HCT116 (cell line): ENCODE measurements at regions not wholly inside any gene's neighbourhood (a gene's known extent, or its start where the extent isn't known, plus 50 kb on each side); places are given as distances from the start of the nearest gene placed in this dataset.

Experiments used
- CBX3 ChIP-seq: IDR thresholded peaks from 2 replicates; pipeline ENCODE4 v1.6.1; 2012; ENCODE audit warnings: low read depth
- EZH2 ChIP-seq: fragments of 200-600 bp; sonication (generic); IDR thresholded peaks from 2 replicates; pipeline ENCODE4 v1.6.1; 2017; ENCODE audit warnings: antibody characterized with exemption, mixed run types
- EZH2phosphoT487 ChIP-seq: fragments of 200-600 bp; IDR thresholded peaks from 2 replicates; pipeline ENCODE4 v1.6.1; 2018; ENCODE audit warnings: antibody characterized with exemption, borderline replicate concordance
- POLR2A ChIP-seq: IDR thresholded peaks from 2 replicates; pipeline ENCODE4 v1.7.0; 2011; ENCODE audit warnings: borderline replicate concordance; ENCODE audit not compliant: insufficient read depth, insufficient read length; ENCODE audit errors: extremely low read depth
- SP1 ChIP-seq: IDR thresholded peaks from 2 replicates; pipeline ENCODE4 v1.6.1; 2012; ENCODE audit warnings: low read depth
- ZFX ChIP-seq: fragments of 450-650 bp; IDR thresholded peaks from 2 replicates; pipeline ENCODE4 v1.6.1; 2017
- TF ChIP-seq, protein P1 (sequence below): IDR thresholded peaks from 2 replicates; pipeline ENCODE4 v1.6.1; 2012
- TF ChIP-seq, protein P2 (sequence below), 3 experiments: fragments of 200-600 bp in 1 of 3; sonication (generic) in 1 of 3; IDR thresholded peaks in 2 of 3; conservative IDR thresholded peaks in 1 of 3; 2 replicates each; pipeline ENCODE4 v1.5.1; 2012 to 2017; ENCODE audit warnings: low read depth in 2 of 3, low read length in 2 of 3, antibody characterized with exemption in 1 of 3, borderline replicate concordance in 1 of 3, control low read depth in 1 of 3, mild to moderate bottlenecking in 1 of 3, mixed read lengths in 1 of 3, mixed run types in 1 of 3, moderate library complexity in 1 of 3; ENCODE audit not compliant: insufficient read depth in 1 of 3
- TF ChIP-seq, protein P3 (sequence below): IDR thresholded peaks from 2 replicates; pipeline ENCODE4 v1.6.1; 2012
- TF ChIP-seq, protein P4 (sequence below): IDR thresholded peaks from 2 replicates; pipeline ENCODE4 v1.6.1; 2012; ENCODE audit warnings: low read depth

DNA sequence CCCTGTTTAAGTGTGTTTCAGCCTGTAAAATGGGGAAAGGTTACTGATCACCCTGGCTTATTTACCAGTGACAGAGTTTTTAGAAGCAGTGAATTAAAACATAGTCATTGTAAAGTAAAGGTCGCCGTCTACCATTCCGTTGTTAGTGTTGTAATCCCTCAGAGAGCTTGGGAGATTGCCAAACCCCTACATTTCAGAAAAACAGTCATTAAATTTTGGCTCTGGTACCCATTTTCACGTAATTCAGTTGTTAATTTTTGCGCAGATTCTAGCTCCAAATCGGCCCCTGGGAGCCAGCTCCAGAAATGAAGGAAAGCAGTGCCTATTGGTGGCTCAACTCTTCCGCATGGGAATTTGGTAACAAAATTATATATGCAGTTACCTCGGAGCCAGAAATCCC lies 127.7 kb upstream of the AJAP1 start:
- no peak for TF ChIP-seq EZH2
- TF ChIP-seq, protein P1, sequence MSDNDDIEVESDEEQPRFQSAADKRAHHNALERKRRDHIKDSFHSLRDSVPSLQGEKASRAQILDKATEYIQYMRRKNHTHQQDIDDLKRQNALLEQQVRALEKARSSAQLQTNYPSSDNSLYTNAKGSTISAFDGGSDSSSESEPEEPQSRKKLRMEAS = no peak
- TF ChIP-seq, protein P2, sequence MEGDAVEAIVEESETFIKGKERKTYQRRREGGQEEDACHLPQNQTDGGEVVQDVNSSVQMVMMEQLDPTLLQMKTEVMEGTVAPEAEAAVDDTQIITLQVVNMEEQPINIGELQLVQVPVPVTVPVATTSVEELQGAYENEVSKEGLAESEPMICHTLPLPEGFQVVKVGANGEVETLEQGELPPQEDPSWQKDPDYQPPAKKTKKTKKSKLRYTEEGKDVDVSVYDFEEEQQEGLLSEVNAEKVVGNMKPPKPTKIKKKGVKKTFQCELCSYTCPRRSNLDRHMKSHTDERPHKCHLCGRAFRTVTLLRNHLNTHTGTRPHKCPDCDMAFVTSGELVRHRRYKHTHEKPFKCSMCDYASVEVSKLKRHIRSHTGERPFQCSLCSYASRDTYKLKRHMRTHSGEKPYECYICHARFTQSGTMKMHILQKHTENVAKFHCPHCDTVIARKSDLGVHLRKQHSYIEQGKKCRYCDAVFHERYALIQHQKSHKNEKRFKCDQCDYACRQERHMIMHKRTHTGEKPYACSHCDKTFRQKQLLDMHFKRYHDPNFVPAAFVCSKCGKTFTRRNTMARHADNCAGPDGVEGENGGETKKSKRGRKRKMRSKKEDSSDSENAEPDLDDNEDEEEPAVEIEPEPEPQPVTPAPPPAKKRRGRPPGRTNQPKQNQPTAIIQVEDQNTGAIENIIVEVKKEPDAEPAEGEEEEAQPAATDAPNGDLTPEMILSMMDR (IDR thresholded peaks at IDR 0.05 in 2 of 3, conservative IDR thresholded peaks at IDR 0.05 in 1 of 3; ENCODE audit: borderline replicate concordance in 1 of 3, insufficient read depth in 1 of 3, low read depth in 2 of 3, low read length in 2 of 3) = no peak
- TF ChIP-seq POLR2A = no peak
- no peak for TF ChIP-seq CBX3
- no peak for TF ChIP-seq ZFX
- TF ChIP-seq SP1 = no peak
- no peak for TF ChIP-seq EZH2phosphoT487
- TF ChIP-seq, protein P3, sequence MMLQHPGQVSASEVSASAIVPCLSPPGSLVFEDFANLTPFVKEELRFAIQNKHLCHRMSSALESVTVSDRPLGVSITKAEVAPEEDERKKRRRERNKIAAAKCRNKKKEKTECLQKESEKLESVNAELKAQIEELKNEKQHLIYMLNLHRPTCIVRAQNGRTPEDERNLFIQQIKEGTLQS = no peak
- TF ChIP-seq, protein P4, sequence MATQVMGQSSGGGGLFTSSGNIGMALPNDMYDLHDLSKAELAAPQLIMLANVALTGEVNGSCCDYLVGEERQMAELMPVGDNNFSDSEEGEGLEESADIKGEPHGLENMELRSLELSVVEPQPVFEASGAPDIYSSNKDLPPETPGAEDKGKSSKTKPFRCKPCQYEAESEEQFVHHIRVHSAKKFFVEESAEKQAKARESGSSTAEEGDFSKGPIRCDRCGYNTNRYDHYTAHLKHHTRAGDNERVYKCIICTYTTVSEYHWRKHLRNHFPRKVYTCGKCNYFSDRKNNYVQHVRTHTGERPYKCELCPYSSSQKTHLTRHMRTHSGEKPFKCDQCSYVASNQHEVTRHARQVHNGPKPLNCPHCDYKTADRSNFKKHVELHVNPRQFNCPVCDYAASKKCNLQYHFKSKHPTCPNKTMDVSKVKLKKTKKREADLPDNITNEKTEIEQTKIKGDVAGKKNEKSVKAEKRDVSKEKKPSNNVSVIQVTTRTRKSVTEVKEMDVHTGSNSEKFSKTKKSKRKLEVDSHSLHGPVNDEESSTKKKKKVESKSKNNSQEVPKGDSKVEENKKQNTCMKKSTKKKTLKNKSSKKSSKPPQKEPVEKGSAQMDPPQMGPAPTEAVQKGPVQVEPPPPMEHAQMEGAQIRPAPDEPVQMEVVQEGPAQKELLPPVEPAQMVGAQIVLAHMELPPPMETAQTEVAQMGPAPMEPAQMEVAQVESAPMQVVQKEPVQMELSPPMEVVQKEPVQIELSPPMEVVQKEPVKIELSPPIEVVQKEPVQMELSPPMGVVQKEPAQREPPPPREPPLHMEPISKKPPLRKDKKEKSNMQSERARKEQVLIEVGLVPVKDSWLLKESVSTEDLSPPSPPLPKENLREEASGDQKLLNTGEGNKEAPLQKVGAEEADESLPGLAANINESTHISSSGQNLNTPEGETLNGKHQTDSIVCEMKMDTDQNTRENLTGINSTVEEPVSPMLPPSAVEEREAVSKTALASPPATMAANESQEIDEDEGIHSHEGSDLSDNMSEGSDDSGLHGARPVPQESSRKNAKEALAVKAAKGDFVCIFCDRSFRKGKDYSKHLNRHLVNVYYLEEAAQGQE = no peak
